ENCODE measurements at regions not wholly inside any gene's neighbourhood (a gene's known extent, or its start where the extent isn't known, plus 50 kb on each side); places are given as distances from the start of the nearest gene placed in this dataset.

GRCh38 chr2:62374301-62375112, 131.5 kb downstream of the TMEM17 start:
- DNase-seq (ENCODE audit: extremely low read depth, low read depth): no peak
- no peak for TF ChIP-seq CTCF (IDR thresholded peaks at IDR 0.05; ENCODE audit: low read depth, low read length)

- DNase-seq (ENCODE audit: extremely low read depth, low read depth): no peak
- TF ChIP-seq CTCF (IDR thresholded peaks at IDR 0.05; ENCODE audit: low read depth, low read length): no peak
Observed at GRCh38 chr2:62372824-62373223, 133.2 kb downstream of the TMEM17 start.

DNA sequence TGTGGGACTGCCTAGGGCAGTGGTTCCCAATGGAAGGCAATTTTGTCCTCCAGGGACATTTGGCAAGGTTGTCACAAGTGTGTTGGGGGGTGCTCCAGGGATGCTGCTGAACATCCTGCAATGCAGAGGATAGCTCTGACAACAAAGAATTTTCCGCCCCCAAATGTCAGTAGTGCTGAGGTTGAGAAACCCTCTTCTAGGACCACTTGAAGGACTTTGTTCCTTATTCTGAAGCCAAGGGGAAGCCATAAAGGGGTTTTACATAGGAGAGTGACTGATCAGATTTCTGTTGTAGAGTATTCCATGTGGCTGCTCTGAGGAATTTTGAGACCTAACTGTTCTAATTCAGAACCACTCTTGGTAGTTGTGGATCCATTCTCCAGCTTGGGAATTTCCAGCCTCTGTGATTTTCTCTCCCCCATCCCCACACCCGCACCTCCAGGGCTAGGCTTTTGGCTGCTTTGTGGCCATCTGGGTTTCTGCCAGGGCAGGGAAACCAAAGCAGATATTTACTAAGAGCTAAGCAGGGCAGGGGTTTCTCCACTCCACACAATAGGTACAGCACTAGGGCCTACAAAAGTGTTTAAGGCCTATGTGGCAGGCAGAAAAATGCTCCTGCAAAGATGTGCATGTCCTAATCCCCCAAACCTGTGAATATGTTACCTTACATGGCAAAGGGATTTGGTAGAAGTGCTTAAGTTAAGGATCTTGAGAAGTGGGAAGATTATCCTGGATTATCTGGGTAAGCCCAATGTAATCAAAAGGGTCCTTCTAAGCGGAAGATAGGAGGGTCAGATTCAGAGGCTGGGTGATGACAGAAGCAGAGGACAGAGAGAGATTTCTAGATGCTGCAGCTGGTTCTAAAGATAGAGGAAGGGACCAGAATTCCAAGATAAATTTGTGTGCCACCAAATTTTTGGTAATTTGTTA, 135.4 kb downstream of the TMEM17 start:
- no peak for TF ChIP-seq CTCF (IDR thresholded peaks at IDR 0.05; ENCODE audit: low read depth, low read length)
- no peak for DNase-seq (ENCODE audit: extremely low read depth, low read depth)

DNA sequence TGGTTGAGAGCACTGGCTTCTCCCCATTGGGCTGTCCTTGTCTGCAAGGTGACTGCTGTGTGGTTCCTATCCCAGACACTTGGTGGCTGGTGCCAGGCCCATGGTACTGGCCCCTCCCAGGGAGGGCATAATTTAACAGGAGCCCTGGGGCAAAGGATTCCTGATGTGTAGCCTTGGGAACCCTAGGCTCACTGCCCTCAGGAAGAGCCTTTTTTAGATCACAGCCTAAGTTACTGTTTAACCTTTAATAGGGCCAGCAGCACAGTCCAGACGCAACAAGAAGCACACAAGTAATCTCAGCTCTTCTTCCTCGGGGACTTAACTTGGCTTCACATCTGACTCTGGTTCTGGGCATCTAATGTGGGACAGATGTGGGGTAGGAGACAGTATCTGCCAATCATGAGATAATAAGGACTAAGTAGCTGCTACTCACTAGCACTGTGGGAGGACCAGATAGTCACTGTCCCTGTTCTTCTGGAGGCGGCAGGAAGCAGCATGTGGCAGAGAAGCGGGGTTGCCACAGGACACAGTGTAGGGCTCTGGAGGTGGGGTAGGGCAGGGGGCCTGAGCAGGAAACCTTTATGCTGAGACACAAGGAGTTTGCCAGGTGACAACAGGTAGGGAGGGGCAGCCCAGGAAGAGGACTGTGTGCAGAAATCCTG, 136.3 kb downstream of the TMEM17 start:
- no peak for TF ChIP-seq CTCF (IDR thresholded peaks at IDR 0.05; ENCODE audit: low read depth, low read length)
- no peak for DNase-seq (ENCODE audit: extremely low read depth, low read depth)

DNA sequence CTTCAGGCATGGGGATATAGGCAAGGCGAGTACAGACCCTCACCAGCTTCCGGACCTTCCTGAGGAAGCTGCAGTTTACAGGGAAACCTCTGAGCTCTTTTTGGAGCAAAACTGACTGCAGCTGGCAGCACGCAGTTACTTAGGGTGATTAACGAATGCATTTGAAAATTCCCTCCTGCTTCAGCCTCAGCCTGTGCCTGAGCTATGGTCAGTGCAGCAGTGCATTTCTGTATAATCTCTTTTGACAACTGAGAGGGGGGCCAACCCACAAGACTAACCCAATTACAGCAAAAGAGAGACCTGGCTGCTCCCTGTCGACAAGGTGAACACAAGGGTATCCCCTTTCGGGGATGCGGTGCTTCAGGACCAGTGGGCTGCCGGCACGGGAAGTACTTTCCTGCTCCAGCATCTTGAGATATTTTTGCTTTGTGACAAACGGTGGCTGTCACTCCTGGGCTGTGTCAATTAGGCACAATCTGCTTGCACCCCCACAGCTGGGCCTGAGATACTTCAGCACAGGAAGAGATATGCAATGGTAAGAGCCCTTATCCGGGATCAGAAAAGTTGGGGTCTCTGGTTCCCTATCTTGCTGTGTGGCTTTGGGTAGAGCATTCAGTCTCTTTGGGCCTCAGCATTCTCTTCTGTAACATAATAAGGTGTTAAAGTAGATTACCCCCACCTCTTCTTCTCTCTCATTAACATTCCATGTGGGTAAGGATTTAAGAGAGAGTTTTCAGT, 141.0 kb downstream of the TMEM17 start:
- no peak for DNase-seq (ENCODE audit: extremely low read depth, low read depth)
- TF ChIP-seq CTCF (IDR thresholded peaks at IDR 0.05; ENCODE audit: low read depth, low read length): no peak

- no peak for TF ChIP-seq CTCF (IDR thresholded peaks at IDR 0.05; ENCODE audit: low read depth, low read length)
- no peak for DNase-seq (ENCODE audit: extremely low read depth, low read depth)
Observed at GRCh38 chr2:62363166-62363565, 142.8 kb downstream of the TMEM17 start.
